Osteoblast (primary cell): ENCODE measurements at regions not wholly inside any gene's neighbourhood (a gene's known extent, or its start where the extent isn't known, plus 50 kb on each side); places are given as distances from the start of the nearest gene placed in this dataset.

Experiments used
- DNase-seq: peaks from one replicate; pipeline ENCODE4 v3.0.0; 2011; ENCODE audit warnings: low spot score, mixed read lengths; ENCODE audit not compliant: insufficient read length; ENCODE audit errors: missing footprints
- H2AFZ ChIP-seq: 2 replicates; pipeline ENCODE4 v1.6.0; 2011; ENCODE audit warnings: mild to moderate bottlenecking, low read length
- H3K27ac ChIP-seq: 2 replicates; pipeline ENCODE4 v1.5.1; 2011; ENCODE audit warnings: mild to moderate bottlenecking, low read depth, low read length, moderate library complexity
- H3K27me3 ChIP-seq: 2 replicates; pipeline ENCODE4 v1.6.0; 2012; ENCODE audit warnings: mild to moderate bottlenecking, control low read depth, inconsistent platforms, low read length, moderate library complexity; ENCODE audit not compliant: insufficient read depth
- H3K36me3 ChIP-seq: 2 replicates; pipeline ENCODE4 v1.5.1; 2011; ENCODE audit warnings: mild to moderate bottlenecking, low read length, control low read depth, moderate library complexity; ENCODE audit not compliant: insufficient read depth
- H3K4me1 ChIP-seq: 2 replicates; pipeline ENCODE4 v1.5.1; 2011; ENCODE audit warnings: mild to moderate bottlenecking, low read length, control low read depth, moderate library complexity; ENCODE audit not compliant: insufficient read depth
- H3K4me2 ChIP-seq: 2 replicates; pipeline ENCODE4 v1.6.0; 2011; ENCODE audit warnings: mild to moderate bottlenecking, low read length; ENCODE audit not compliant: insufficient read depth
- H3K4me3 ChIP-seq: fragments of 200-600 bp; sonication (generic); 3 replicates; pipeline ENCODE4 v1.5.1; 2012; ENCODE audit warnings: mild to moderate bottlenecking, low read length, inconsistent platforms; ENCODE audit not compliant: insufficient read depth
- H3K79me2 ChIP-seq: 2 replicates; pipeline ENCODE4 v1.6.0; 2012; ENCODE audit warnings: mild to moderate bottlenecking, low read length, control low read depth, inconsistent platforms; ENCODE audit not compliant: insufficient read depth
- H3K9me3 ChIP-seq: 2 replicates; pipeline ENCODE4 v1.5.1; 2011; ENCODE audit warnings: low read depth, low read length, control low read depth
- H4K20me1 ChIP-seq: 2 replicates; pipeline ENCODE4 v1.6.0; 2012; ENCODE audit warnings: mild to moderate bottlenecking, low read length, control low read depth; ENCODE audit not compliant: insufficient read depth
- TF ChIP-seq, protein P1 (sequence below): IDR thresholded peaks from 2 replicates; pipeline ENCODE4 v1.5.1; 2011; ENCODE audit warnings: mild to moderate bottlenecking, low read depth, low read length, moderate library complexity; ENCODE audit errors: extremely low read depth

DNA sequence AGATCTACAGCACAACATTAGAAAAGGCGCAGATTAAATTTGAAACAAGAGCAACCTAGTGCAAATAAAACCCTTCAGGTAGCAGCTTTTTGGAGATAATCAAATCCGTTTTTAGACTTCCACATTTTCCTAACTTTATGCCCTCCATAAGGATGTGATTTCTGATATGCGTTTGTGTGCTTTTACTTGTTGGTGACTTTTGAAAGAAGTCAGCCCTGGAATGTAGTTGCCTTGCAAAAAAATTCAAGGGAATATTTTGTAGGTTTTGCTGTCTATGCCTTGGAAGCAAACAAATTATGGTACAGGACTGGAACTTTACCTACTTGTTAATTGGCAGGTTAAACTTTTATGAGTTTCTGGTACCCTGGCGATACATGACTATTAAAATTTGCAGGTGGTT is 86.7 kb upstream of the HDAC9 start:
- H2AFZ ChIP-seq = peak overlapping the region; percentile 27
- peaks cover 15% of the 10 kb centered on the region for H3K4me1 ChIP-seq
- H3K9me3 ChIP-seq = no peaks in the 10 kb centered on the region
- TF ChIP-seq, protein P1, sequence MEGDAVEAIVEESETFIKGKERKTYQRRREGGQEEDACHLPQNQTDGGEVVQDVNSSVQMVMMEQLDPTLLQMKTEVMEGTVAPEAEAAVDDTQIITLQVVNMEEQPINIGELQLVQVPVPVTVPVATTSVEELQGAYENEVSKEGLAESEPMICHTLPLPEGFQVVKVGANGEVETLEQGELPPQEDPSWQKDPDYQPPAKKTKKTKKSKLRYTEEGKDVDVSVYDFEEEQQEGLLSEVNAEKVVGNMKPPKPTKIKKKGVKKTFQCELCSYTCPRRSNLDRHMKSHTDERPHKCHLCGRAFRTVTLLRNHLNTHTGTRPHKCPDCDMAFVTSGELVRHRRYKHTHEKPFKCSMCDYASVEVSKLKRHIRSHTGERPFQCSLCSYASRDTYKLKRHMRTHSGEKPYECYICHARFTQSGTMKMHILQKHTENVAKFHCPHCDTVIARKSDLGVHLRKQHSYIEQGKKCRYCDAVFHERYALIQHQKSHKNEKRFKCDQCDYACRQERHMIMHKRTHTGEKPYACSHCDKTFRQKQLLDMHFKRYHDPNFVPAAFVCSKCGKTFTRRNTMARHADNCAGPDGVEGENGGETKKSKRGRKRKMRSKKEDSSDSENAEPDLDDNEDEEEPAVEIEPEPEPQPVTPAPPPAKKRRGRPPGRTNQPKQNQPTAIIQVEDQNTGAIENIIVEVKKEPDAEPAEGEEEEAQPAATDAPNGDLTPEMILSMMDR = no peak
- no peaks in the 10 kb centered on the region for H4K20me1 ChIP-seq
- peak; percentile 6 for DNase-seq
- no peaks in the 10 kb centered on the region for H3K36me3 ChIP-seq
- H3K27me3 ChIP-seq = no peaks in the 10 kb centered on the region
- H3K4me3 ChIP-seq = no peak overlapping the region
- peak overlapping the region; percentile 73 for H3K27ac ChIP-seq
- H3K4me2 ChIP-seq = peak overlapping the region; percentile 30
- no peaks in the 10 kb centered on the region for H3K79me2 ChIP-seq

DNA sequence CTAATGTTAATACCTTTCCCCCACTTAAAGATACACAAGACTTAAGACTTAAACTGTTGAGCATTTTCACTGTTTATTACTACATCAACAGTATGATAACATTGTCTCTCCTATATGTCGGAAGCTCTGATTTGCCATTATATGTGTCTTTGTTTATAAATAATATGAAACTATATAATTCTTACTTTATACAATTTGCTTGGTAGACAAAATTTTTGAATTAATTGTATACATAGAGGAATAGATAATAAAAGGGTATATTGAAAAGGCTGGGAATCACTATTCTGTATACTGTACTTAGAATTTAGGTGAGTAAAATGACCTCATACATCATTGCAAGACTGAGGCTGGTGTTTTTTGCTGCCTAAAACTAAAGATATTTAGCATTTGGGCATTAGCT is 82.1 kb upstream of the HDAC9 start:
- Histone ChIP-seq H3K9me3 (no peaks in the 10 kb centered on the region), H3K79me2 (no peaks in the 10 kb centered on the region), H3K27me3 (no peaks in the 10 kb centered on the region), H3K4me3 (no peak overlapping the region), H2AFZ (no peak overlapping the region), H3K4me1 (peaks cover 8% of the 10 kb centered on the region), H3K27ac (no peak overlapping the region), H3K4me2 (no peak overlapping the region), H3K36me3 (no peaks in the 10 kb centered on the region), H4K20me1 (no peaks in the 10 kb centered on the region)
- TF ChIP-seq, protein P1 = no peak
- no peak for DNase-seq

DNA sequence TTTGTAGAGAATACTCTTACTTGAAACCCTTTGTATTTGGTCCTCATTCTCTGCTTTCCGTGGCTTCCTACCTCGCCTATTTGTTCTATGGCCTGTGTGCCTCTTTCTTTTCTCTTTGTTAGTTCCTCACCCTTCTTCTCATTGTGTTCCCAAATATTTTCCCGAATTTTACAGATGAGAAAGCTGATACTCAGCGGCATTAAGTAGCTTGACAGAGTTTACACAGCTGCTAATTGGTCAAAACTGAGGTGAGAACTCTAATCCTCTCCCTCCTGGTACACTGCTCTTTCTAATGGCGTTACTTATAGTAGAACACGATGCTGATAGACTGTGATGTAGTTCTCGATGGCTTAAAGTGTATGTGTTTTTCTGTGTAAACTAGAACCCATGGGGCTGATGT is 80.7 kb upstream of the HDAC9 start:
- Histone ChIP-seq H3K9me3 (no peaks in the 10 kb centered on the region), H3K27ac (no peak overlapping the region), H3K36me3 (no peaks in the 10 kb centered on the region), H3K27me3 (no peaks in the 10 kb centered on the region), H2AFZ (peak overlapping the region; percentile 67), H3K4me3 (no peak overlapping the region), H3K4me1 (no peaks in the 10 kb centered on the region), H3K4me2 (no peak overlapping the region), H3K79me2 (no peaks in the 10 kb centered on the region), H4K20me1 (no peaks in the 10 kb centered on the region)
- no peak for DNase-seq
- TF ChIP-seq, protein P1 = no peak

DNA sequence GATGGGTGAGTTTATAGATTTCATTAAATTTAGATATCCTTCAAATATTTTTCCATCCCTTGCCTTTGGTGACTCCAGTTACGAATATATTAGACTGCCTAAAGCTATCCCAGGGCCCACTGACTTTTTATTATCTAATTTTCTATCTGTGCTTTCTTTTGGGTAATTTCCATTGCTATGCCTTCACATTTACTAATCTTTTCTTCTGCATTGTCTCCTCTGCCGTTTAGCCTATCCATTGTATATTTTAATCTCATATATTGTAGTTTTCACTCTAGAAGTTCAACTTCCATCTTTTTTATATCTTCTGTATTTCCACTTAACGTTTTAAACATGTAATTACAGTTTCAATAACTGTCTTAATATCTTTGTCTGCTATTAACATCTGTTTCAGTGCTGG is 78.6 kb upstream of the HDAC9 start:
- Histone ChIP-seq H3K79me2 (no peaks in the 10 kb centered on the region), H3K27ac (no peak overlapping the region), H3K9me3 (no peaks in the 10 kb centered on the region), H2AFZ (no peak overlapping the region), H3K4me3 (no peak overlapping the region), H3K4me2 (no peak overlapping the region), H3K36me3 (no peaks in the 10 kb centered on the region), H3K27me3 (no peaks in the 10 kb centered on the region), H4K20me1 (no peaks in the 10 kb centered on the region), H3K4me1 (peaks cover 12% of the 10 kb centered on the region)
- TF ChIP-seq, protein P1 = no peak
- no peak for DNase-seq
